GM19043 (cell line): ENCODE measurements at regions not wholly inside any gene's neighbourhood (a gene's known extent, or its start where the extent isn't known, plus 50 kb on each side); places are given as distances from the start of the nearest gene placed in this dataset.

Experiments used
- ATAC-seq: cut with Tn5 transposase; IDR thresholded peaks from one replicate; pipeline ENCODE4 v1.9.1; 2021; ENCODE audit warnings: low read depth; ENCODE audit not compliant: unreplicated experiment

GRCh38 chrX:96425200-96425599 lies 259.4 kb upstream of the DIAPH2 start:
- ATAC-seq, result no peak

- no peak for ATAC-seq
Measured at GRCh38 chrX:96430756-96431455, 253.7 kb upstream of the DIAPH2 start.

GRCh38 chrX:96432647-96433046 lies 252.0 kb upstream of the DIAPH2 start:
- ATAC-seq, result no peak

GRCh38 chrX:96433409-96434077 lies 251.1 kb upstream of the DIAPH2 start:
- ATAC-seq, result no peak

- ATAC-seq, result no peak
Measured at GRCh38 chrX:96435378-96436035, 249.1 kb upstream of the DIAPH2 start.

- no peak for ATAC-seq
Measured at GRCh38 chrX:96436105-96436504, 248.5 kb upstream of the DIAPH2 start.

GRCh38 chrX:96438803-96439202 lies 245.8 kb upstream of the DIAPH2 start:
- no peak for ATAC-seq

GRCh38 chrX:96440941-96441340 lies 243.7 kb upstream of the DIAPH2 start:
- ATAC-seq, result no peak

- ATAC-seq, result no peak
Measured at GRCh38 chrX:96445531-96446065, 239.0 kb upstream of the DIAPH2 start.

GRCh38 chrX:96446524-96446923 lies 238.1 kb upstream of the DIAPH2 start:
- no peak for ATAC-seq

GRCh38 chrX:96447161-96447560 lies 237.5 kb upstream of the DIAPH2 start:
- ATAC-seq, result no peak

- ATAC-seq, result no peak
Measured at GRCh38 chrX:96449191-96449590, 235.5 kb upstream of the DIAPH2 start.

- no peak for ATAC-seq
Measured at GRCh38 chrX:96449896-96450295, 234.7 kb upstream of the DIAPH2 start.

GRCh38 chrX:96453139-96453538 lies 231.5 kb upstream of the DIAPH2 start:
- ATAC-seq, result peak; percentile 83

- ATAC-seq, result no peak
Measured at GRCh38 chrX:96455078-96455477, 229.6 kb upstream of the DIAPH2 start.

- ATAC-seq, result no peak
Measured at GRCh38 chrX:96464880-96465558, 219.6 kb upstream of the DIAPH2 start.

GRCh38 chrX:96474029-96474740 lies 210.5 kb upstream of the DIAPH2 start:
- ATAC-seq, result no peak

GRCh38 chrX:96474741-96475125 lies 209.9 kb upstream of the DIAPH2 start:
- no peak for ATAC-seq

GRCh38 chrX:96480081-96480480 lies 204.6 kb upstream of the DIAPH2 start:
- no peak for ATAC-seq

- no peak for ATAC-seq
Measured at GRCh38 chrX:96481831-96482230, 202.8 kb upstream of the DIAPH2 start.
